Astrocyte (in vitro differentiated cells and primary cell): ENCODE measurements at regions not wholly inside any gene's neighbourhood (a gene's known extent, or its start where the extent isn't known, plus 50 kb on each side); places are given as distances from the start of the nearest gene placed in this dataset.

Experiments used
- CTCF ChIP-seq: IDR thresholded peaks from 2 replicates; pipeline ENCODE4 v1.5.1; 2011; ENCODE audit warnings: low read depth, mild to moderate bottlenecking, inconsistent platforms, low read length, moderate library complexity; ENCODE audit not compliant: insufficient read depth
- EZH2 ChIP-seq: IDR thresholded peaks from 2 replicates; pipeline ENCODE4 v1.6.1; 2012; ENCODE audit warnings: mild to moderate bottlenecking, low read length, inconsistent platforms; ENCODE audit not compliant: insufficient read depth

GRCh38 chr1:147466543-147466942 lies 74.8 kb upstream of the BCL9 start:
- TF ChIP-seq CTCF (no peak), EZH2 (no peak)
